Spleen (tissue), 7 donors: ENCODE measurements at regions not wholly inside any gene's neighbourhood (a gene's known extent, or its start where the extent isn't known, plus 50 kb on each side); places are given as distances from the start of the nearest gene placed in this dataset.

Experiments
- CTCF ChIP-seq, 11 experiments: fragments of 200-600 bp in 7 of 11; fragments of 450-650 bp in 4 of 11; sonication (generic) in 4 of 11; IDR thresholded peaks in 8 of 11; conservative IDR thresholded peaks in 3 of 11; 1 replicate in 7 of 11; 2 replicates in 4 of 11; pipeline versions ENCODE4 v1.4.0 to v1.8.0; 2016 to 2021; ENCODE audit warnings: antibody characterized with exemption in 11 of 11, inconsistent platforms in 4 of 11, mild to moderate bottlenecking in 1 of 11
- POLR2A ChIP-seq, 3 donors: fragments of 450-650 bp; IDR thresholded peaks; one replicate each; pipeline ENCODE4 v1.5.1; 2017; ENCODE audit warnings: antibody characterized with exemption in 3 of 3, mild to moderate bottlenecking in 1 of 3
- donor health status: DM: no; HTN: no; CAD: no; lungs with moderate emphysema.
- donor health status: DM: no; HTN: no; CAD: no.
- donor health status: DM: no; HTN: no; CAD: no.

- TF ChIP-seq POLR2A (IDR thresholded peaks at IDR 0.05) = no peak
- TF ChIP-seq CTCF (IDR thresholded peaks at IDR 0.05 in 8 of 11, conservative IDR thresholded peaks at IDR 0.05 in 3 of 11) = peak in 8 of 11 experiments; percentile 15 to 59 (median 42)
These were observed 105.6 kb upstream of the COL1A2 start for GRCh38 chr7:94289071-94289470.
